Adrenal gland (tissue), 5 donors: ENCODE measurements at regions not wholly inside any gene's neighbourhood (a gene's known extent, or its start where the extent isn't known, plus 50 kb on each side); places are given as distances from the start of the nearest gene placed in this dataset.

ENCODE experiments used
- CTCF ChIP-seq, 6 experiments: fragments of 450-650 bp in 4 of 6; fragments of 200-600 bp in 2 of 6; sonication (generic) in 1 of 6; IDR thresholded peaks; 1 replicate in 5 of 6; 2 replicates in 1 of 6; pipeline versions ENCODE4 v1.5.1 to v1.8.0; 2016 to 2021; ENCODE audit warnings: antibody characterized with exemption in 6 of 6, mild to moderate bottlenecking in 2 of 6, moderate library complexity in 1 of 6
- POLR2A ChIP-seq, 2 donors: fragments of 450-650 bp; IDR thresholded peaks; one replicate each; pipeline ENCODE4 v1.6.1; 2017; ENCODE audit warnings: antibody characterized with exemption in 2 of 2, mild to moderate bottlenecking in 2 of 2, moderate library complexity in 1 of 2
- donor health status: DM: no; HTN: no; CAD: no.

GRCh38 chr2:122319539-122320132, 564.2 kb downstream of the TSN start:
- TF ChIP-seq CTCF (IDR thresholded peaks at IDR 0.05), result no peak
- TF ChIP-seq POLR2A (IDR thresholded peaks at IDR 0.05), result no peak
